DMS153 treated with DMSO at 0.1 percent for 48 hours (cell line): ENCODE measurements at regions not wholly inside any gene's neighbourhood (a gene's known extent, or its start where the extent isn't known, plus 50 kb on each side); places are given as distances from the start of the nearest gene placed in this dataset.

ENCODE experiments used
- DNase-seq: peaks from one replicate; lab custom pipeline; 2025; ENCODE audit not compliant: unreplicated experiment; lab: John Stamatoyannopoulos, UW

GRCh38 chr1:106613068-106613467 is 443.4 kb upstream of the PRMT6 start:
- DNase-seq: no peak

GRCh38 chr1:106613861-106614260 is 442.6 kb upstream of the PRMT6 start:
- DNase-seq: no peak

GRCh38 chr1:106615473-106615872 is 441.0 kb upstream of the PRMT6 start:
- DNase-seq: no peak

GRCh38 chr1:106619080-106619826 is 437.2 kb upstream of the PRMT6 start:
- no peak for DNase-seq

GRCh38 chr1:106619827-106620134 is 436.7 kb upstream of the PRMT6 start:
- no peak for DNase-seq

GRCh38 chr1:106620521-106620954 is 435.9 kb upstream of the PRMT6 start:
- no peak for DNase-seq

- no peak for DNase-seq
Observed at GRCh38 chr1:106621853-106622252, 434.6 kb upstream of the PRMT6 start.

GRCh38 chr1:106637566-106637965 is 418.9 kb upstream of the PRMT6 start:
- no peak for DNase-seq

- no peak for DNase-seq
Observed at GRCh38 chr1:106646261-106646784, 410.2 kb upstream of the PRMT6 start.

- no peak for DNase-seq
Observed at GRCh38 chr1:106646816-106647215, 409.7 kb upstream of the PRMT6 start.

- no peak for DNase-seq
Observed at GRCh38 chr1:106651028-106651762, 405.3 kb upstream of the PRMT6 start.

- no peak for DNase-seq
Observed at GRCh38 chr1:106659490-106660244, 396.8 kb upstream of the PRMT6 start.

- no peak for DNase-seq
Observed at GRCh38 chr1:106675558-106675957, 380.9 kb upstream of the PRMT6 start.

GRCh38 chr1:106676021-106676420 is 380.5 kb upstream of the PRMT6 start:
- DNase-seq: no peak

GRCh38 chr1:106677181-106677580 is 379.3 kb upstream of the PRMT6 start:
- no peak for DNase-seq

GRCh38 chr1:106677721-106678120 is 378.8 kb upstream of the PRMT6 start:
- no peak for DNase-seq

GRCh38 chr1:106678279-106679050 is 378.0 kb upstream of the PRMT6 start:
- no peak for DNase-seq

- DNase-seq: no peak
Observed at GRCh38 chr1:106680216-106680615, 376.3 kb upstream of the PRMT6 start.

GRCh38 chr1:106680776-106681344 is 375.6 kb upstream of the PRMT6 start:
- no peak for DNase-seq

- DNase-seq: no peak
Observed at GRCh38 chr1:106681939-106682522, 374.4 kb upstream of the PRMT6 start.
